ENCODE measurements at regions not wholly inside any gene's neighbourhood (a gene's known extent, or its start where the extent isn't known, plus 50 kb on each side); places are given as distances from the start of the nearest gene placed in this dataset.
"Not testable (repeated sequence)": the region's sequence is repeated elsewhere in the genome, so short reads cannot be mapped to it uniquely, and the experiment has no call there.

GRCh38 chr17:62322313-62322712, 58.0 kb upstream of the EFCAB3 start:
- no peaks in the 10 kb centered on the region for H3K9me3 Mint-ChIP-seq
- no peak overlapping the region for H3K4me3 Mint-ChIP-seq
- H3K4me1 Mint-ChIP-seq: no peaks in the 10 kb centered on the region
- no peaks in the 10 kb centered on the region for H3K36me3 Mint-ChIP-seq
- ATAC-seq (no peak), DNase-seq (ENCODE audit: low spot score in 2 of 2) (no peak)
- no peak overlapping the region for H3K27ac Mint-ChIP-seq

GRCh38 chr17:62321451-62321850, 58.9 kb upstream of the EFCAB3 start:
- DNase-seq (ENCODE audit: low spot score in 2 of 2): no peak
- ATAC-seq: no peak
- no peak overlapping the region for H3K4me3 Mint-ChIP-seq
- no peak overlapping the region for H3K27ac Mint-ChIP-seq
- no peaks in the 10 kb centered on the region for H3K9me3 Mint-ChIP-seq
- no peaks in the 10 kb centered on the region for H3K4me1 Mint-ChIP-seq
- no peaks in the 10 kb centered on the region for H3K36me3 Mint-ChIP-seq

- DNase-seq (ENCODE audit: low spot score in 2 of 2): no peak
- Mint-ChIP-seq H3K9me3 (no peaks in the 10 kb centered on the region), H3K36me3 (no peaks in the 10 kb centered on the region), H3K4me1 (no peaks in the 10 kb centered on the region), H3K4me3 (no peak overlapping the region), H3K27ac (no peak overlapping the region)
- no peak for ATAC-seq
Measured at GRCh38 chr17:62319846-62320245, 60.5 kb upstream of the EFCAB3 start.

GRCh38 chr17:62309396-62309795, 71.0 kb upstream of the EFCAB3 start:
- Mint-ChIP-seq H3K27ac (no peak overlapping the region), H3K36me3 (no peaks in the 10 kb centered on the region), H3K9me3 (peaks cover 2% of the 10 kb centered on the region), H3K4me3 (no peak overlapping the region), H3K4me1 (no peaks in the 10 kb centered on the region)
- no peak for ATAC-seq
- no peak for DNase-seq (ENCODE audit: low spot score in 2 of 2)

- Mint-ChIP-seq H3K4me1 (no peaks in the 10 kb centered on the region), H3K4me3 (no peak overlapping the region), H3K9me3 (peaks cover 2% of the 10 kb centered on the region), H3K27ac (no peak overlapping the region), H3K36me3 (no peaks in the 10 kb centered on the region)
- no peak for DNase-seq (ENCODE audit: low spot score in 2 of 2)
- ATAC-seq: no peak
Measured at GRCh38 chr17:62307196-62307595, 73.2 kb upstream of the EFCAB3 start.

- DNase-seq (ENCODE audit: low spot score in 2 of 2) (no peak), ATAC-seq (no peak)
- Mint-ChIP-seq H3K4me3 (no peak overlapping the region), H3K9me3 (peaks cover 6% of the 10 kb centered on the region), H3K36me3 (no peaks in the 10 kb centered on the region), H3K27ac (no peak overlapping the region), H3K4me1 (no peaks in the 10 kb centered on the region)
Measured at GRCh38 chr17:62303476-62303875, 76.9 kb upstream of the EFCAB3 start.

- no peak for DNase-seq (ENCODE audit: low spot score in 2 of 2)
- no peak for ATAC-seq
- no peak overlapping the region for H3K4me3 Mint-ChIP-seq
- H3K4me1 Mint-ChIP-seq: no peaks in the 10 kb centered on the region
- peaks cover 6% of the 10 kb centered on the region for H3K9me3 Mint-ChIP-seq
- H3K27ac Mint-ChIP-seq: no peak overlapping the region
- H3K36me3 Mint-ChIP-seq: no peaks in the 10 kb centered on the region
Measured at GRCh38 chr17:62300697-62301096, 79.7 kb upstream of the EFCAB3 start.

GRCh38 chr17:62275290-62275689, 105.1 kb upstream of the EFCAB3 start:
- H3K36me3 Mint-ChIP-seq; DNase-seq (ENCODE audit: low spot score in 2 of 2); H3K4me3 Mint-ChIP-seq; ATAC-seq; H3K4me1 Mint-ChIP-seq; H3K27ac Mint-ChIP-seq; H3K9me3 Mint-ChIP-seq: not testable (repeated sequence)

- not testable (repeated sequence) for H3K36me3 Mint-ChIP-seq; H3K9me3 Mint-ChIP-seq; H3K27ac Mint-ChIP-seq; ATAC-seq; H3K4me3 Mint-ChIP-seq; DNase-seq (ENCODE audit: low spot score in 2 of 2); H3K4me1 Mint-ChIP-seq
Measured at GRCh38 chr17:62268361-62268760, 112.0 kb upstream of the EFCAB3 start.

- not testable (repeated sequence) for H3K36me3 Mint-ChIP-seq
Measured at GRCh38 chr17:62264974-62265373, 115.4 kb upstream of the EFCAB3 start.

GRCh38 chr17:62255791-62256190, 124.6 kb upstream of the EFCAB3 start:
- not testable (repeated sequence) for DNase-seq (ENCODE audit: low spot score in 2 of 2); H3K36me3 Mint-ChIP-seq; H3K4me3 Mint-ChIP-seq; H3K27ac Mint-ChIP-seq; H3K4me1 Mint-ChIP-seq; ATAC-seq; H3K9me3 Mint-ChIP-seq

More at GRCh38 chr17:62264974-62265373, 115.4 kb upstream of the EFCAB3 start:
- not testable (repeated sequence) for ATAC-seq; H3K9me3 Mint-ChIP-seq; H3K4me1 Mint-ChIP-seq; DNase-seq (ENCODE audit: low spot score in 2 of 2); H3K4me3 Mint-ChIP-seq; H3K27ac Mint-ChIP-seq

- not testable (repeated sequence) for H3K4me1 Mint-ChIP-seq; ATAC-seq; H3K9me3 Mint-ChIP-seq; H3K27ac Mint-ChIP-seq; H3K36me3 Mint-ChIP-seq; DNase-seq (ENCODE audit: low spot score in 2 of 2); H3K4me3 Mint-ChIP-seq
Measured at GRCh38 chr17:62242076-62242475, 138.3 kb upstream of the EFCAB3 start.

- not testable (repeated sequence) for H3K4me1 Mint-ChIP-seq; H3K4me3 Mint-ChIP-seq; ATAC-seq; H3K27ac Mint-ChIP-seq; DNase-seq (ENCODE audit: low spot score in 2 of 2); H3K9me3 Mint-ChIP-seq; H3K36me3 Mint-ChIP-seq
Measured at GRCh38 chr17:62239569-62239968, 140.8 kb upstream of the EFCAB3 start.

- DNase-seq (ENCODE audit: low spot score in 2 of 2); H3K4me1 Mint-ChIP-seq; H3K4me3 Mint-ChIP-seq; H3K27ac Mint-ChIP-seq; H3K9me3 Mint-ChIP-seq; ATAC-seq; H3K36me3 Mint-ChIP-seq: not testable (repeated sequence)
Measured at GRCh38 chr17:62238551-62239338, 141.6 kb upstream of the EFCAB3 start.

- ATAC-seq; H3K27ac Mint-ChIP-seq; H3K4me1 Mint-ChIP-seq; DNase-seq (ENCODE audit: low spot score in 2 of 2); H3K9me3 Mint-ChIP-seq; H3K4me3 Mint-ChIP-seq; H3K36me3 Mint-ChIP-seq: not testable (repeated sequence)
Measured at GRCh38 chr17:62233822-62234481, 146.4 kb upstream of the EFCAB3 start.

GRCh38 chr17:62231293-62231692, 149.1 kb upstream of the EFCAB3 start:
- H3K36me3 Mint-ChIP-seq; DNase-seq (ENCODE audit: low spot score in 2 of 2); H3K9me3 Mint-ChIP-seq; H3K4me3 Mint-ChIP-seq; H3K27ac Mint-ChIP-seq; H3K4me1 Mint-ChIP-seq; ATAC-seq: not testable (repeated sequence)

All from stimulated activated effector memory CD8-positive, alpha-beta T cell treated with anti-CD3 and anti-CD28 coated beads, Interleukin-12 subunit alpha, Interleukin-12 subunit beta, amount 100 ng/mL, for 72 hours (primary cell).